BE2C (cell line): ENCODE measurements at regions not wholly inside any gene's neighbourhood (a gene's known extent, or its start where the extent isn't known, plus 50 kb on each side); places are given as distances from the start of the nearest gene placed in this dataset.
"Not testable (repeated sequence)": the region's sequence is repeated elsewhere in the genome, so short reads cannot be mapped to it uniquely, and the experiment has no call there.

Experiments used
- DNase-seq: peaks from one replicate; pipeline ENCODE4 v3.0.0-alpha.2; 2020
- H3K27me3 ChIP-seq: fragments of 250-450 bp; sonication (Bioruptor Pico); 2 replicates; pipeline ENCODE4 v1.5.1; 2020; ENCODE audit warnings: mild to moderate bottlenecking
- H3K36me3 ChIP-seq: fragments of 250-450 bp; sonication (Bioruptor Pico); 2 replicates; pipeline ENCODE4 v1.5.1; 2020; ENCODE audit warnings: mild to moderate bottlenecking
- H3K4me1 ChIP-seq: fragments of 250-450 bp; sonication (Bioruptor Pico); 2 replicates; pipeline ENCODE4 v1.5.1; 2020
- H3K4me3 ChIP-seq: 2 replicates; pipeline ENCODE4 v1.5.1; 2011; ENCODE audit warnings: low read depth, low read length
- H3K9me3 ChIP-seq: fragments of 250-450 bp; sonication (Bioruptor Pico); 2 replicates; pipeline ENCODE4 v1.5.1; 2020
- CTCF ChIP-seq: IDR thresholded peaks from 2 replicates; pipeline ENCODE4 v1.5.1; 2012; ENCODE audit warnings: mild to moderate bottlenecking, low read depth, low read length

GRCh38 chr6:27795697-27796494, 116.3 kb downstream of the OR2B2 start:
- peak; percentile 76 for TF ChIP-seq CTCF
- H3K4me3 ChIP-seq: peak overlapping the region; percentile 4; the same call in 1 of the 2 replicates
- H3K36me3 ChIP-seq: no peaks in the 10 kb centered on the region
- H3K4me1 ChIP-seq: no peaks in the 10 kb centered on the region
- H3K9me3 ChIP-seq: no peaks in the 10 kb centered on the region
- DNase-seq: peak; percentile 65
- no peaks in the 10 kb centered on the region for H3K27me3 ChIP-seq

GRCh38 chr6:27791182-27791943, 120.8 kb downstream of the OR2B2 start:
- no peak for TF ChIP-seq CTCF
- no peaks in the 10 kb centered on the region for H3K27me3 ChIP-seq
- peak; percentile 68 for DNase-seq
- no peaks in the 10 kb centered on the region for H3K36me3 ChIP-seq
- H3K9me3 ChIP-seq: no peaks in the 10 kb centered on the region
- H3K4me3 ChIP-seq: peak overlapping the region; percentile 94
- H3K4me1 ChIP-seq: no peaks in the 10 kb centered on the region

DNA sequence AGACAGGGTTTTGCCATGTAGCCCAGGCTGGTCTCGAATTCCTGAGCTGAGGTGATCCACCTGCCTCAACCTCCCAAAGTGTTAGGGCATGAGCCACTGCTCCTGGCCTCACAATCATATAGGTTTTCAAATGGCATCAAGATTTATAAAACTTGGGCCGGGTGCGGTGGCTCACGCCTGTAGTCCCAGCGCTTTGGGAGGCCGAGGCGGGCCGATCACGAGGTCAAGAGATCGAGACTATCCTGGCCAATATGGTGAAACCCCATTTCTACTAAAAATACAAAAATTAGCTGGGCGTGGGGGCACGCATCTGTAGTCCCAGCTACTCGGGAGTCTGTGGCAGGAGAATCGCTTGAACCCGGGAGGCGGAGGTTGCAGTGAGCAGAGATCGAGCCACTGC, 123.8 kb downstream of the OR2B2 start:
- not testable (repeated sequence) for H3K4me3 ChIP-seq, H3K4me1 ChIP-seq, H3K36me3 ChIP-seq, DNase-seq, H3K27me3 ChIP-seq, H3K9me3 ChIP-seq

- no peaks in the 10 kb centered on the region for H3K9me3 ChIP-seq
- DNase-seq: no peak
- TF ChIP-seq CTCF: no peak
- H3K27me3 ChIP-seq: no peaks in the 10 kb centered on the region
- H3K4me3 ChIP-seq: no peak overlapping the region
- no peaks in the 10 kb centered on the region for H3K4me1 ChIP-seq
- H3K36me3 ChIP-seq: no peaks in the 10 kb centered on the region
Observed at GRCh38 chr6:27786048-27786447, 126.1 kb downstream of the OR2B2 start.

DNA sequence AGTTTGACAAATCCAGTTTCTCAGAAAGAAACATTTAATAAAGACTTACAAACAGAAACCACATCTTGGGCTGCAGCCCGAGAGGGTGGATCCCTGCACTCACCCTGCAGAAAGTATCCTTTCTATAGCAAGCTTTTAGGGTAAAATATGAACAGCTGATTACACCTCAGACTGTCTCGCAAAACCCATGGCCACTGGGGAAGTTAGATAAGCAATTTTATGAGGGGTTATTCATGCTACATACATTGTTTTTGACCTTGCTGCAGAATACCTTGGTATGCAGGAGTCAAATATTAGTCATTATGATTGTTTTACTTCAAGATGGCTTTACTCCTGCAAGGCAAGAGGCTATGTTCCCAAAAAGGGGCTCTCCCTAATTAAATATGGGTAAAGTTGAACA, 126.9 kb downstream of the OR2B2 start:
- Histone ChIP-seq H3K4me3 (no peak overlapping the region), H3K36me3 (no peaks in the 10 kb centered on the region), H3K9me3 (no peaks in the 10 kb centered on the region), H3K4me1 (no peaks in the 10 kb centered on the region), H3K27me3 (no peaks in the 10 kb centered on the region)
- no peak for TF ChIP-seq CTCF
- no peak for DNase-seq

- no peak for DNase-seq
- Histone ChIP-seq H3K9me3 (no peaks in the 10 kb centered on the region), H3K36me3 (no peaks in the 10 kb centered on the region), H3K4me3 (no peak overlapping the region), H3K27me3 (no peaks in the 10 kb centered on the region; the same call in 1 of the 2 replicates), H3K4me1 (no peaks in the 10 kb centered on the region)
- TF ChIP-seq CTCF: no peak
Observed at GRCh38 chr6:27782748-27783147, 129.4 kb downstream of the OR2B2 start.
